ENCODE measurements at regions not wholly inside any gene's neighbourhood (a gene's known extent, or its start where the extent isn't known, plus 50 kb on each side); places are given as distances from the start of the nearest gene placed in this dataset.

- BruUV-seq (replicated peaks), result no TSS peak
Measured at GRCh38 chr3:194194757-194195085, 58.8 kb downstream of the HES1 start.

GRCh38 chr3:194195611-194196010 lies 59.7 kb downstream of the HES1 start:
- no peak overlapping the region for H3K4me3 ChIP-seq (ENCODE audit: low read depth, low read length)
- DNase-seq, result no peak
- H3K36me3 Mint-ChIP-seq (ENCODE audit: insufficient read depth, unreplicated experiment), result no peaks in the 10 kb centered on the region
- H3K9me3 ChIP-seq, result no peaks in the 10 kb centered on the region
- peaks cover 5% of the 10 kb centered on the region; the same call in 1 of the 2 replicates for H3K4me1 ChIP-seq
- TF ChIP-seq CTCF (IDR thresholded peaks at IDR 0.05; ENCODE audit: insufficient read depth in 1 of 2, low read depth in 1 of 2, low read length in 1 of 2, severe bottlenecking in 1 of 2, unreplicated experiment in 1 of 2), result no peak
- no peak overlapping the region for H3K4me3 Mint-ChIP-seq (ENCODE audit: unreplicated experiment)
- no peaks in the 10 kb centered on the region for H3K36me3 ChIP-seq (ENCODE audit: control insufficient read depth, insufficient read depth, low read length)
- no peaks in the 10 kb centered on the region for H3K9me3 Mint-ChIP-seq (ENCODE audit: unreplicated experiment)
- POLR2A ChIA-PET, result no interaction called here
- intact Hi-C loops (cut with micrococcal nuclease; ENCODE audit: unreplicated experiment), result no loop called here
- CTCF ChIA-PET, result no interaction called here
- no peak overlapping the region for H3K27ac Mint-ChIP-seq (ENCODE audit: unreplicated experiment)
- no peaks in the 10 kb centered on the region for H3K27me3 ChIP-seq (replicated peaks; ENCODE audit: control insufficient read depth, insufficient read depth, low read length)
- H3K27me3 Mint-ChIP-seq (ENCODE audit: insufficient read depth, unreplicated experiment), result no peaks in the 10 kb centered on the region
- BruUV-seq (replicated peaks), result no TSS peak
- peaks cover 18% of the 10 kb centered on the region for H3K4me1 Mint-ChIP-seq (ENCODE audit: low read depth, unreplicated experiment)

More at GRCh38 chr3:194194757-194195085, 58.8 kb downstream of the HES1 start:
- Histone ChIP-seq H3K4me3 (ENCODE audit: low read depth, low read length) (no peak overlapping the region), H3K4me1 (no peaks in the 10 kb centered on the region), H3K9me3 (no peaks in the 10 kb centered on the region), H3K36me3 (ENCODE audit: control insufficient read depth, insufficient read depth, low read length) (no peaks in the 10 kb centered on the region), H3K27me3 (replicated peaks; ENCODE audit: control insufficient read depth, insufficient read depth, low read length) (no peaks in the 10 kb centered on the region)
- H3K4me1 Mint-ChIP-seq (ENCODE audit: low read depth, unreplicated experiment), result peaks cover 15% of the 10 kb centered on the region
- H3K9me3 Mint-ChIP-seq (ENCODE audit: unreplicated experiment), result no peaks in the 10 kb centered on the region
- no peaks in the 10 kb centered on the region for H3K27me3 Mint-ChIP-seq (ENCODE audit: insufficient read depth, unreplicated experiment)
- no peak overlapping the region for H3K4me3 Mint-ChIP-seq (ENCODE audit: unreplicated experiment)
- H3K36me3 Mint-ChIP-seq (ENCODE audit: insufficient read depth, unreplicated experiment), result no peaks in the 10 kb centered on the region
- TF ChIP-seq CTCF (IDR thresholded peaks at IDR 0.05; ENCODE audit: insufficient read depth in 1 of 2, low read depth in 1 of 2, low read length in 1 of 2, severe bottlenecking in 1 of 2, unreplicated experiment in 1 of 2), result no peak
- no peak overlapping the region for H3K27ac Mint-ChIP-seq (ENCODE audit: unreplicated experiment)
- DNase-seq, result no peak
- intact Hi-C loops (cut with micrococcal nuclease; ENCODE audit: unreplicated experiment), result no loop called here
- ChIA-PET CTCF (no interaction called here), POLR2A (no interaction called here)

- Histone ChIP-seq H3K9me3 (no peaks in the 10 kb centered on the region), H3K4me1 (peaks cover 9% of the 10 kb centered on the region; the same call in 1 of the 2 replicates), H3K36me3 (ENCODE audit: control insufficient read depth, insufficient read depth, low read length) (no peaks in the 10 kb centered on the region), H3K27me3 (replicated peaks; ENCODE audit: control insufficient read depth, insufficient read depth, low read length) (no peaks in the 10 kb centered on the region), H3K4me3 (ENCODE audit: low read depth, low read length) (no peak overlapping the region)
- intact Hi-C loops (cut with micrococcal nuclease; ENCODE audit: unreplicated experiment), result no loop called here
- CTCF ChIA-PET, result interaction anchor here (0.6 kb wide), 1 partner anchor 56 kb away, joined by 3 read pairs; no protein-coding TSS in a partner anchor
- DNase-seq, result no peak
- BruUV-seq (replicated peaks), result no TSS peak
- TF ChIP-seq CTCF (IDR thresholded peaks at IDR 0.05; ENCODE audit: insufficient read depth in 1 of 2, low read depth in 1 of 2, low read length in 1 of 2, severe bottlenecking in 1 of 2, unreplicated experiment in 1 of 2), result no peak
- Mint-ChIP-seq H3K36me3 (ENCODE audit: insufficient read depth, unreplicated experiment) (no peaks in the 10 kb centered on the region), H3K27me3 (ENCODE audit: insufficient read depth, unreplicated experiment) (no peaks in the 10 kb centered on the region), H3K4me1 (ENCODE audit: low read depth, unreplicated experiment) (peaks cover 20% of the 10 kb centered on the region), H3K9me3 (ENCODE audit: unreplicated experiment) (no peaks in the 10 kb centered on the region), H3K27ac (ENCODE audit: unreplicated experiment) (no peak overlapping the region), H3K4me3 (ENCODE audit: unreplicated experiment) (no peak overlapping the region)
- POLR2A ChIA-PET, result no interaction called here
Measured at GRCh38 chr3:194196876-194197275, 60.9 kb downstream of the HES1 start.

Measured in Caco-2 (cell line).